GM18502 (cell line): ENCODE measurements at regions not wholly inside any gene's neighbourhood (a gene's known extent, or its start where the extent isn't known, plus 50 kb on each side); places are given as distances from the start of the nearest gene placed in this dataset.
"Not testable (repeated sequence)": the region's sequence is repeated elsewhere in the genome, so short reads cannot be mapped to it uniquely, and the experiment has no call there.

Experiments used
- ATAC-seq: cut with Tn5 transposase; IDR thresholded peaks from one replicate; pipeline ENCODE4 v1.9.1; 2021; ENCODE audit warnings: mild to moderate bottlenecking; ENCODE audit not compliant: unreplicated experiment, poor library complexity

- ATAC-seq, result no peak
These were observed 250.8 kb upstream of the EDNRB start for GRCh38 chr13:78169386-78169785.

DNA sequence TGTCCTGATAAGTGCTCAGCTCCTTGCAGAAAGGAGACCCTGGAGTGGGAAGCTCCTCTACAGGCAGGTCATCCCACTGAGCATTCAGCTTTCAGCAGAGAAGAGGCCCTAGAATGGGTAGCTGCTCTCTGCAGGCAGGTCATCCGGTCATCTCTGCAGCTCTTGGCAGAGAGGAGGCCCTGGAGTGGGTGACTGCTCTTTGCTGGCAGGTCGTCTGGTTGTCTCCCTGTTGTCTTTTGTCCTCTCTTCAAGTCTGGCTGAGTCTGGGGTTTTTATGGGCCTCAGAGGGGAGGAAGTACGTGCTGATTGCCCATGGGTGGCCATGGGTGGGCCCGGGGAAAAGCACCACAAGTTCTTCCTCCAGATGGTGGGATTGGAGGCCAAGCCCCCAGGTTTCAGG is 250.3 kb upstream of the EDNRB start:
- ATAC-seq, result no peak

- ATAC-seq, result no peak
These were observed 242.6 kb upstream of the EDNRB start for GRCh38 chr13:78161266-78161665.

DNA sequence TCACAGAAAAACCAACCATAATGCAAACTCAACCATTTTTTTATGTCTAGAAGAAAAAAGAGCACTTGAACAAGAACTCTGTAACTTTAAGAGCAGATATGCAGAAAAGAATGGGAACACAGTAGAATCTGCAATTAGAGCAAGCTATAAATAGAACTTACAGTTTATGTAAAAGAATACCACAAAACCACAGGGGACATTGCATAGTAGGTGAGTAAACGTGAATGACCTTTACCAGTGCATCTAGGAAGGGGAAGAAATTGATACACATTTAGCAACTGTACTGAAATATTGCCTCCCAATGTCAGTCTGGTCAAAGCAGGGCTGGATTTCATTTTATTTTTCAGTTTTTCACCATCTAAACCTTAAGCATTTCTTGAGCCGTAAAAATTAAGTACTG is 242.2 kb upstream of the EDNRB start:
- ATAC-seq, result peak; percentile 77

GRCh38 chr13:78152415-78152814 is 233.8 kb upstream of the EDNRB start:
- ATAC-seq, result no peak

GRCh38 chr13:78147905-78148304 is 229.3 kb upstream of the EDNRB start:
- no peak for ATAC-seq

DNA sequence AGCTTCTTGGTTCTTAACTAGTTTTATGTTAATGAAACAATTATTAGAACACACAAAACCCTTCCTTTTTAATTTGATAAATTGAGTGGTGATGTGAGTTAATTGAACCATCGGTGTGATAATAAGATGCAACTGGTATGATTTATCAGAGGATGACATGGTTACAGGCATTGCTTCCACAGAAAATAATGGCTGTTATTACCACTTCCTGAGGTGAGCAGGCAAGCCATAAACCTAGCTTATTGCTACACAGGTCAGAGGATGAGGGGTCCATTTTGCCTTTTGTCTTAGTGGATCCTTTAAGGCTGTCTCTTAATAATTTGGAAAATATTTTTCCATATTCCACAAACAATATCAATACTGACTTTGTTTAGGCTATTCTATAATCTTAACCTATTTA is 226.6 kb upstream of the EDNRB start:
- ATAC-seq, result no peak

- ATAC-seq, result no peak
These were observed 221.1 kb upstream of the EDNRB start for GRCh38 chr13:78139765-78140164.

- no peak for ATAC-seq
These were observed 220.1 kb upstream of the EDNRB start for GRCh38 chr13:78138756-78139155.

DNA sequence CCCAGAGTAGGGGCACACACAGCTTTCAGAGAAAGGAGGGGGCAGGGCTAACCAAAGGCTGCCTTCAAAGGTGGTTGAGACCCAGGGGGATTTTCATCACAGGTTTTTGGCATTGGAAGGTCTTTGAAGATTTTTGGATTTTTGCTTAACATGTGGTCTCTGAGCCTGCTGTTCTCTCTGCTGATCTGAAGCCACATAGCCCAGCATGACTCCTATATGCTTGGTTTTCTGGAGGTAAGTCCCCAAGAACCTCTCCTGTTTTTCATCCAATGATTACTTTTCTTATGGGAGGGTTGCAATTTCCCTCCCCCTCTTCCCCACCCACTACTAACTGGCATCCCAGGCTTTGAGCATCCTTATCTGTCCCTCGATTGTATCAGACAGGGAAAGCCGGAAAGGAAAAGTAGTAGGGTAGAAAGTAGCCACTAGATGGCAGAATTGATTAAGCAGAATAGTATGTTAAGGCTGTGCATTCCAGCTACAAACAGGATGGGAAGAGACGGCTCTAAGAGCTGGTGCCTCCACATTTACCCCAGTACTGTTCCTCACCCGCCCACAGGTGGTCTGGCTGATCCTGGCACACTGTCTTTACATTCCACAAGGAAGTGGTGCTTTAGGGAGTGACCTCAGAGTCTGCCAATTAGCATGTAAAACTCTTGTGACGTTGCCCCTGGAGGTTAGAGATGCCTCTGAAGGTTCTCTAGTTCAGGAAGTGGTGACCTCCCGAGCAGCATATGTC is 218.9 kb upstream of the EDNRB start:
- ATAC-seq, result peak; percentile 89

DNA sequence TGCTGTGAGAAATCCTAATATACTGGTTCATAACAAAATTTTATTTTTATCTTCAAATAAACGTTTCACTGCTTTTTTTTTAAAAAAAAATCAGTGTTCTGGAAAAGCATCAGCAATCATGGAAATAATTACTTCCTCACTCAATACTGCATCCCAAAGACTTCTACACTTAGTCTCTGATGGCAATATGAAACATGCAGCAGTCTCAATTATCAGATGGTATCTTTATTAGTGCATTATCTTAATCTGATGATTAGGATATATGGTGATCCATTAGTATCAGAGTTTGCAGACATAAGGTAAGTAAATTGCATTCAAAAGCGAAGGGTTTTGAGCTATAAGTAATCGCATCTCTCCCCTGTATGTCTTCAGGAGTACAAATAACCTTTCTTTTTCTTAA is 218.3 kb upstream of the EDNRB start:
- no peak for ATAC-seq

DNA sequence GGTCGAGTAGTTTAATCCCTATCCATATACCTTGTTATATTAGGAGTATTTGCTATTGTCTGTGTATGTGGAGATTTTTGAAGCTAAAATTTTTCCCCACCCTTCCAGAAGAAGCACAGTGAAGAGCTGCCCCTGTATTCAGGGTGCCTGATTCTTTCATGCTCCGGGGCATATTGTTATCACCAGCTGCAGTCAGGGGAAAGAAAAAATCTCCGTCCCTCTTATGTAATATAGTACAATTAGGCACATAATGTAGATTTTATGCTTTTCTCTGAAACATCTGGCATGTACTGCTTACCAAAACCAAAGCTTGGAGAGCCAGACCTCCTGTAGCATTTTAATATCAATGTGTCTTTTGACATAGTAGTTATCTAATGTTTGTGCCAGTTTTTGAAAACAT is 214.9 kb upstream of the EDNRB start:
- ATAC-seq, result no peak

GRCh38 chr13:78131811-78132210 is 213.2 kb upstream of the EDNRB start:
- no peak for ATAC-seq

- ATAC-seq, result no peak
These were observed 212.7 kb upstream of the EDNRB start for GRCh38 chr13:78131346-78131745.

- ATAC-seq, result no peak
These were observed 211.2 kb upstream of the EDNRB start for GRCh38 chr13:78129823-78130222.

DNA sequence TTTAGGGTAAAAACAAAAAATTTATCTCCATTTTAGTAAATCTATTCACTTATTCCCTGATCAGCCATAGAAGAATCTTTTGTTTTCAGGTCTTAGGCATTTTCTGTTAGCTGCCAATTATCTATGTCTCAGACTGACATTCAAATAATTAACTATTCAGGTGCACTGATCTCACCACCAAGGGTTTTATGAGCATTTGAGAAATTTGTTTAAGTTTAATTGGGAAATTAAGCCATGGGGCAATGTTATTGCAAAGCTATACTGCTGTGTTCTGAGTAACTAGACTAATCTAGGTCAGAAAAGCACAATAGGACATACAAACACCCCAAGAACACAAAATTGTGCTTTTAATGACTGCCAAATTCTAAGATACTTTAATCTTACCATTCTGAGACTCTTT is 210.7 kb upstream of the EDNRB start:
- ATAC-seq, result no peak

DNA sequence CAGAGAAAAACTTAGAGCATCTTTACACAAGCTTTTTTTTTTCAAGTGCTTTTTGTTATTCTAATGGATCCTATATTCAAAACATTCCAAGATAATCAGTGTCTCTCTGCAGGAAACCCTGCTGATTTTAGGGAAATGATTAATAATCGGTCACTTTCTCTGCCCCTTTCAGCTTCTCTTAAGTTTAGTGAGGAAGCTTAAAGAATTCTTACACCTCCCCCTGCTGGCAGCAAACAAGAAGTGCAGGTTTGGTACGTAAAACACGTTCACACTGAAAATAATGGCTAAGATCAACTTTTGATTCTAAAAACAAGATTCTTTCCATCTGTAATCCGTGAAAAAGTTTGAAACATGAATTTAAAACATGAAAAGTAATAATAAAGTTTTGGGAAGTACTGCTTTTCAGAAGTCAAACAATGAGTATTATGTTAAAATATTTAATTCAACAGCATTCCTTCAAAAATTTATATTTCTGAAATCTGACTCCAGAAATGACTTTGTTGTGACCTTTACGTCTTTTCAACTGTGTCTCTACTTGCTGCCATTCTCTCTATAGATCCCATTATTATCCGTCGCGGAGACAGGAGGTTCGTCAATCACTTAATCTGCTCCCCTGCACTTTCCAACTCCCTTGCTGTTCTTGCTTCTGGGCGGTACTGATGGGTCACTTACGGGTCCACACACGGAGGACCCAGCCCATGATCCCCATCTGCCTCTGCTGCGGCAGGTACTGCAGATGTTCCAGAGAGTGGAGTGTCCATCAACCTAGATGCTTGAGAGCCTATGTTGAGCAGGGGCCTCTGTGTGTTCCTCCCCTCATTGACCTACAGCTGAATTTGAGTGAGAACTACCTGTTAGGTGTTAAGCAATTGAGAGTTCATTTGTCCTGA is 203.1 kb upstream of the EDNRB start:
- peak; percentile 54 for ATAC-seq

DNA sequence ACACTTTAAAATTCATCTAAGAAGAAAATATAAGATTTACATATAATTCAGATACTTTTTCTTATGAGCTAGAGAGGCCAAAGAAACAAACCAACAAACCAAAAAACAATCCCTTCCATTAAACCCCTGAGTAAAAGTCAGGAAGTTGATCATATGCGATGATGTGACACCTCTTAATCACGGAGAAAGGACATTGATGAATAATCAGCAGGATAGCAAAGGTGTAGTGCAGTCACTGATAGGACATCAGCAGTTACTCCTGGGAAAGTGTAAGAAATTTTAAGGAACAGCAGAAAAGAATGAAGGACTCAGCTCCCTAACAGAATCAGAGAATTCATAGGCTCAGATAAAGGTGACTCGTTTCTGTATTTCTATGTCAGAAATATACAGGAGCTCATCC is 202.4 kb upstream of the EDNRB start:
- ATAC-seq, result no peak

- ATAC-seq, result not testable (repeated sequence)
These were observed 201.5 kb upstream of the EDNRB start for GRCh38 chr13:78120144-78120543.

DNA sequence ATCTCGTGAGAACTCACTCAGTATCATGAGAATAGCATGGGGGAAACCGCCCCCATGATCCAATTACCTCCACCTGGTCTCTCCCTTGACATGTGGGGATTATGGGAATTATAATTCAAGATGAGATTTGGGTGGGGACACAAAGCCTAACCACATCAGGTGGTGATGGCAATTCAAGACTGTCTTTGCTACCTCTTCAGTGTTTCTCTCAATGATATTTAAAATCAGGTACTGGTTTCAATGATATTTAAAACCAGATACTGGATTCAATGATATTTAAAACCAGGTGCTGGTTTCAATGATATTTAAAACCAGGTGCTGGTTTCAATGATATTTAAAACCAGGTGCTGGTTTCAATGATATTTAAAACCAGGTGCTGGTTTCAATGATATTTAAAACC is 198.4 kb upstream of the EDNRB start:
- not testable (repeated sequence) for ATAC-seq

GRCh38 chr13:78105656-78106055 is 187.0 kb upstream of the EDNRB start:
- ATAC-seq, result no peak

- no peak for ATAC-seq
These were observed 185.3 kb upstream of the EDNRB start for GRCh38 chr13:78103936-78104335.
